Lower lobe of right lung (tissue), 2 donors: ENCODE measurements at regions not wholly inside any gene's neighbourhood (a gene's known extent, or its start where the extent isn't known, plus 50 kb on each side); places are given as distances from the start of the nearest gene placed in this dataset.

ENCODE experiments used
- ATAC-seq, 2 donors: fragments of 200-7000 bp; cut with Tn5 transposase; one replicate each; pipeline ENCODE4 v1.9.1; 2020 to 2022; ENCODE audit warnings: mild to moderate bottlenecking in 2 of 2, moderate library complexity in 2 of 2
- DNase-seq: peaks from one replicate; pipeline ENCODE4 v3.0.0-alpha.2; 2020
- H3K27ac ChIP-seq: fragments of 200-600 bp; one replicate; pipeline ENCODE4 v1.8.0; 2022
- H3K27me3 ChIP-seq: fragments of 200-600 bp; one replicate; pipeline ENCODE4 v1.8.0; 2022; ENCODE audit warnings: low read depth
- H3K36me3 ChIP-seq: fragments of 200-600 bp; one replicate; pipeline ENCODE4 v1.8.0; 2022; ENCODE audit warnings: mild to moderate bottlenecking
- H3K4me1 ChIP-seq: fragments of 200-600 bp; one replicate; pipeline ENCODE4 v1.8.0; 2022
- H3K4me3 ChIP-seq: fragments of 200-600 bp; one replicate; pipeline ENCODE4 v1.8.0; 2022; ENCODE audit warnings: mild to moderate bottlenecking
- H3K9me3 ChIP-seq: fragments of 200-600 bp; one replicate; pipeline ENCODE4 v1.8.0; 2022
- CTCF ChIP-seq: fragments of 200-600 bp; IDR thresholded peaks from one replicate; pipeline ENCODE4 v1.8.0; 2022; ENCODE audit warnings: antibody characterized with exemption, mild to moderate bottlenecking
- intact Hi-C: fragments of 100-400 bp; cut with DNase I; formaldehyde crosslinking; loops from one replicate; pipeline ENCODE4 v1.11.0; 2022
- donor health status: DM: no; HTN: yes; CAD: no; lungs with severe emphysema.

GRCh38 chr14:40806471-40806870 lies 800.2 kb upstream of the LRFN5 start:
- Histone ChIP-seq H3K27ac (no peak overlapping the region), H3K9me3 (no peaks in the 10 kb centered on the region), H3K4me1 (no peaks in the 10 kb centered on the region), H3K27me3 (no peaks in the 10 kb centered on the region), H3K4me3 (no peak overlapping the region), H3K36me3 (no peaks in the 10 kb centered on the region)
- ATAC-seq = no peak
- DNase-seq = no peak
- intact Hi-C loops = no loop called here
- no peak for TF ChIP-seq CTCF

- TF ChIP-seq CTCF = no peak
- DNase-seq (no peak), ATAC-seq (no peak)
- Histone ChIP-seq H3K27ac (no peak overlapping the region), H3K4me3 (no peak overlapping the region), H3K36me3 (no peaks in the 10 kb centered on the region), H3K4me1 (no peaks in the 10 kb centered on the region), H3K9me3 (no peaks in the 10 kb centered on the region), H3K27me3 (no peaks in the 10 kb centered on the region)
- intact Hi-C loops = no loop called here
These were observed 810.5 kb upstream of the LRFN5 start for GRCh38 chr14:40796168-40796567.

GRCh38 chr14:40784860-40785259 lies 821.8 kb upstream of the LRFN5 start:
- no peak for TF ChIP-seq CTCF
- Histone ChIP-seq H3K4me1 (no peaks in the 10 kb centered on the region), H3K9me3 (no peaks in the 10 kb centered on the region), H3K27me3 (no peaks in the 10 kb centered on the region), H3K36me3 (no peaks in the 10 kb centered on the region), H3K27ac (no peak overlapping the region), H3K4me3 (no peak overlapping the region)
- ATAC-seq (no peak), DNase-seq (no peak)
- intact Hi-C loops = no loop called here

- Histone ChIP-seq H3K27me3 (no peaks in the 10 kb centered on the region), H3K27ac (no peak overlapping the region), H3K36me3 (no peaks in the 10 kb centered on the region), H3K4me1 (no peaks in the 10 kb centered on the region), H3K9me3 (no peaks in the 10 kb centered on the region), H3K4me3 (no peak overlapping the region)
- ATAC-seq (no peak), DNase-seq (no peak)
- intact Hi-C loops = no loop called here
- TF ChIP-seq CTCF = no peak
These were observed 844.0 kb upstream of the LRFN5 start for GRCh38 chr14:40762685-40763084.

GRCh38 chr14:40762177-40762576 lies 844.5 kb upstream of the LRFN5 start:
- Histone ChIP-seq H3K4me1 (no peaks in the 10 kb centered on the region), H3K27ac (no peak overlapping the region), H3K4me3 (no peak overlapping the region), H3K9me3 (no peaks in the 10 kb centered on the region), H3K27me3 (no peaks in the 10 kb centered on the region), H3K36me3 (no peaks in the 10 kb centered on the region)
- ATAC-seq (no peak), DNase-seq (no peak)
- no peak for TF ChIP-seq CTCF
- intact Hi-C loops = no loop called here

- Histone ChIP-seq H3K27ac (no peak overlapping the region), H3K27me3 (no peaks in the 10 kb centered on the region), H3K9me3 (no peaks in the 10 kb centered on the region), H3K4me1 (no peaks in the 10 kb centered on the region), H3K4me3 (no peak overlapping the region), H3K36me3 (no peaks in the 10 kb centered on the region)
- no peak for DNase-seq
- no peak for ATAC-seq
- TF ChIP-seq CTCF = no peak
- intact Hi-C loops = no loop called here
These were observed 846.0 kb upstream of the LRFN5 start for GRCh38 chr14:40760704-40761103.
